ENCODE measurements at regions not wholly inside any gene's neighbourhood (a gene's known extent, or its start where the extent isn't known, plus 50 kb on each side); places are given as distances from the start of the nearest gene placed in this dataset.

DNA sequence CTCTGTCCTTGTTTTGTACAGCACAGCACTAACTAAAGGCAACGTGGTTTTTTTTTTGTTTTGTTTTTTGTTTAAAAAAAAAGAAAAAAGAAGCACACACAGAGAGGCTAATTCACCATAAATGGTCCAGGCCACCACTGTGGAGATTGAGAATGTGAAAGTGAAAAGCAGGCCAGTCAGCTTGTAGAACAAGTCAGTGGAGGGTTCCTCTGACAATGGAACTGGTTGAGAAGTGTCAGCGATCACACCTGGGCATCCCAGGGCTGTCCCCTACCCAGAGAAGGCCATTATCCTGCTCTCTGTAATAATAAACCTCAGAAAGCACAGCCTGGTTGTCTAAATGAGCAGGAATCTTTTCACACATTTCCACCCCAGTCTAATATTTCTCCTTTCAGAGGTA is 119.6 kb upstream of the ZNF438 start (continued):
- TF ChIP-seq, protein P1, sequence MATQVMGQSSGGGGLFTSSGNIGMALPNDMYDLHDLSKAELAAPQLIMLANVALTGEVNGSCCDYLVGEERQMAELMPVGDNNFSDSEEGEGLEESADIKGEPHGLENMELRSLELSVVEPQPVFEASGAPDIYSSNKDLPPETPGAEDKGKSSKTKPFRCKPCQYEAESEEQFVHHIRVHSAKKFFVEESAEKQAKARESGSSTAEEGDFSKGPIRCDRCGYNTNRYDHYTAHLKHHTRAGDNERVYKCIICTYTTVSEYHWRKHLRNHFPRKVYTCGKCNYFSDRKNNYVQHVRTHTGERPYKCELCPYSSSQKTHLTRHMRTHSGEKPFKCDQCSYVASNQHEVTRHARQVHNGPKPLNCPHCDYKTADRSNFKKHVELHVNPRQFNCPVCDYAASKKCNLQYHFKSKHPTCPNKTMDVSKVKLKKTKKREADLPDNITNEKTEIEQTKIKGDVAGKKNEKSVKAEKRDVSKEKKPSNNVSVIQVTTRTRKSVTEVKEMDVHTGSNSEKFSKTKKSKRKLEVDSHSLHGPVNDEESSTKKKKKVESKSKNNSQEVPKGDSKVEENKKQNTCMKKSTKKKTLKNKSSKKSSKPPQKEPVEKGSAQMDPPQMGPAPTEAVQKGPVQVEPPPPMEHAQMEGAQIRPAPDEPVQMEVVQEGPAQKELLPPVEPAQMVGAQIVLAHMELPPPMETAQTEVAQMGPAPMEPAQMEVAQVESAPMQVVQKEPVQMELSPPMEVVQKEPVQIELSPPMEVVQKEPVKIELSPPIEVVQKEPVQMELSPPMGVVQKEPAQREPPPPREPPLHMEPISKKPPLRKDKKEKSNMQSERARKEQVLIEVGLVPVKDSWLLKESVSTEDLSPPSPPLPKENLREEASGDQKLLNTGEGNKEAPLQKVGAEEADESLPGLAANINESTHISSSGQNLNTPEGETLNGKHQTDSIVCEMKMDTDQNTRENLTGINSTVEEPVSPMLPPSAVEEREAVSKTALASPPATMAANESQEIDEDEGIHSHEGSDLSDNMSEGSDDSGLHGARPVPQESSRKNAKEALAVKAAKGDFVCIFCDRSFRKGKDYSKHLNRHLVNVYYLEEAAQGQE (IDR thresholded peaks at IDR 0.05; ENCODE audit: low read depth, low read length) = no peak
- TF ChIP-seq, protein P2, sequence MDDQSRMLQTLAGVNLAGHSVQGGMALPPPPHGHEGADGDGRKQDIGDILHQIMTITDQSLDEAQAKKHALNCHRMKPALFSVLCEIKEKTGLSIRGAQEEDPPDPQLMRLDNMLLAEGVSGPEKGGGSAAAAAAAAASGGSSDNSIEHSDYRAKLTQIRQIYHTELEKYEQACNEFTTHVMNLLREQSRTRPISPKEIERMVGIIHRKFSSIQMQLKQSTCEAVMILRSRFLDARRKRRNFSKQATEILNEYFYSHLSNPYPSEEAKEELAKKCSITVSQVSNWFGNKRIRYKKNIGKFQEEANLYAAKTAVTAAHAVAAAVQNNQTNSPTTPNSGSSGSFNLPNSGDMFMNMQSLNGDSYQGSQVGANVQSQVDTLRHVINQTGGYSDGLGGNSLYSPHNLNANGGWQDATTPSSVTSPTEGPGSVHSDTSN (IDR thresholded peaks at IDR 0.05) = no peak
- TF ChIP-seq NFIC (IDR thresholded peaks at IDR 0.05; ENCODE audit: borderline replicate concordance) (no peak), FOXJ3 (CRISPR knock-in tag; IDR thresholded peaks at IDR 0.05) (no peak), FOSL2 (IDR thresholded peaks at IDR 0.05; ENCODE audit: borderline replicate concordance, low read depth) (no peak), RXRA (IDR thresholded peaks at IDR 0.05; ENCODE audit: borderline replicate concordance, low read depth) (no peak)

DNA sequence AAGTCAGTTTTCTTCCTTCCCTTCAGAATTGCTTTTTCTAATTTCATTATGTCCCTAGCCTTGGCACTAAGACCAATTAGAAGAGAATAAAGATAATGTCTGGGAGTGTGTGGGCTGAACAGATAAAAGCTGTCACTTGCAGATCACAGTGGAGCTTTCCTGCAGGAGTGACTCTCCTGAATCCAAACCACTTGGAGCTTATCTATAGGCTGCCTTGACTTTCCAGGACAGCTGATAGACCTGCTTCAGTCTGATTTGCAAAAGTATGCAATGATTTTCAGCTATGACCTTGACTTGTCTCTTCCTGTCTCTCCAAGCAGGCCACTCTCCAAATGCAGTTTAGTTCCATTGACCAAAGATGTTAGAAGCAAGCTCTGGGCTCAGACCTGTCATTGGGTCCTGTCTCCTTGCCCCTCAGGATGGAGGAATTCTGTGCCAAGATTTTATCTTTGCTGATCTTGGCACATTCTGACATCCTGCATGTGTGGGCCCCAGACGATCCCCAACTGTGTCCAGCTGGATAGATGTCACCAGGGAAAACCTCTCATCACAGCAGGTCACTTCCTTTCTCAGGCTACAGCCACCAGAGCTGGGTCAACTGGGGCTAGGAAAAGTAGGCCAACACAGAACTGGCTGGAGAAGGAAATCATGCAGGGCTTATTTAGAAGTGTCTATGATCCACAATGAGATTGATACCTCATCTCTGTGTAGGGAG is 120.9 kb upstream of the ZNF438 start:
- H3K27me3 ChIP-seq (ENCODE audit: insufficient read depth) = no peaks in the 10 kb centered on the region
- H3K79me2 ChIP-seq (ENCODE audit: insufficient read depth) = no peaks in the 10 kb centered on the region
- H3K9me3 ChIP-seq = no peaks in the 10 kb centered on the region
- H3K9me2 ChIP-seq = no peaks in the 10 kb centered on the region
- H2AFZ ChIP-seq (ENCODE audit: low read depth) = no peak overlapping the region
- no peak for TF ChIP-seq SIN3A (IDR thresholded peaks at IDR 0.05; ENCODE audit: borderline replicate concordance, low read depth, low read length)
- TF ChIP-seq, protein P3, sequence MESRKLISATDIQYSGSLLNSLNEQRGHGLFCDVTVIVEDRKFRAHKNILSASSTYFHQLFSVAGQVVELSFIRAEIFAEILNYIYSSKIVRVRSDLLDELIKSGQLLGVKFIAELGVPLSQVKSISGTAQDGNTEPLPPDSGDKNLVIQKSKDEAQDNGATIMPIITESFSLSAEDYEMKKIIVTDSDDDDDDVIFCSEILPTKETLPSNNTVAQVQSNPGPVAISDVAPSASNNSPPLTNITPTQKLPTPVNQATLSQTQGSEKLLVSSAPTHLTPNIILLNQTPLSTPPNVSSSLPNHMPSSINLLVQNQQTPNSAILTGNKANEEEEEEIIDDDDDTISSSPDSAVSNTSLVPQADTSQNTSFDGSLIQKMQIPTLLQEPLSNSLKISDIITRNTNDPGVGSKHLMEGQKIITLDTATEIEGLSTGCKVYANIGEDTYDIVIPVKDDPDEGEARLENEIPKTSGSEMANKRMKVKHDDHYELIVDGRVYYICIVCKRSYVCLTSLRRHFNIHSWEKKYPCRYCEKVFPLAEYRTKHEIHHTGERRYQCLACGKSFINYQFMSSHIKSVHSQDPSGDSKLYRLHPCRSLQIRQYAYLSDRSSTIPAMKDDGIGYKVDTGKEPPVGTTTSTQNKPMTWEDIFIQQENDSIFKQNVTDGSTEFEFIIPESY (IDR thresholded peaks at IDR 0.05; ENCODE audit: borderline replicate concordance, low read depth) = no peak
- TF ChIP-seq POLR2AphosphoS5 (IDR thresholded peaks at IDR 0.05; ENCODE audit: low read depth, low read length) = no peak
- TF ChIP-seq MXI1 (IDR thresholded peaks at IDR 0.05; ENCODE audit: low read depth, low read length) = no peak
- peaks cover 10 to 14% of the 10 kb centered on the region in 2 experiments for H3K4me1 ChIP-seq (ENCODE audit: control insufficient read depth in 1 of 2, insufficient read depth in 2 of 2, low read depth in 1 of 2, low read length in 1 of 2)
- no peaks in the 10 kb centered on the region for H4K20me1 ChIP-seq (ENCODE audit: insufficient read depth)
- no peak overlapping the region for H3K9ac ChIP-seq
- WGBS (ENCODE audit: low lambda C conversion rate) = 10% methylated on average over 1 of the region's 1 CpG
- CTCF ChIA-PET = interaction anchor here (0.9 kb wide), 1 partner anchor 17 kb away, joined by 3 read pairs; no protein-coding TSS in a partner anchor
- no peak overlapping the region for H3K4me3 ChIP-seq (ENCODE audit: low read depth in 2 of 2, low read length in 1 of 2)
- POLR2A ChIA-PET = no interaction called here
- H3K27ac ChIP-seq (ENCODE audit: low read depth in 2 of 2, low read length in 1 of 2) = peak overlapping the region; percentile 20 to 25; a peak in 3 of 4 replicates
- H3F3A ChIP-seq (replicated peaks; ENCODE audit: insufficient read depth) = peaks cover 9% of the 10 kb centered on the region
- H3K36me3 ChIP-seq (replicated peaks in 1 of 2; ENCODE audit: control insufficient read depth in 1 of 2, insufficient read depth in 2 of 2, low read length in 1 of 2) = no peaks in the 10 kb centered on the region
- peak; percentile 50 for DNase-seq
- no peak overlapping the region; the same call in 1 of the 2 replicates for H3K4me2 ChIP-seq
